ENCODE measurements at regions not wholly inside any gene's neighbourhood (a gene's known extent, or its start where the extent isn't known, plus 50 kb on each side); places are given as distances from the start of the nearest gene placed in this dataset.

- H3K27ac ChIP-seq (ENCODE audit: low read length): no peak overlapping the region
Observed at GRCh38 chr2:53268626-53269025, 499.0 kb upstream of the CHAC2 start.

GRCh38 chr2:53268086-53268485 lies 499.5 kb upstream of the CHAC2 start:
- no CpG with 5 or more reads among the region's 2 CpGs for WGBS (ENCODE audit: insufficient coverage, low lambda C conversion rate)

More at GRCh38 chr2:53268626-53269025, 499.0 kb upstream of the CHAC2 start:
- Histone ChIP-seq H3K4me1 (ENCODE audit: control insufficient read depth, insufficient read depth, low read length) (no peaks in the 10 kb centered on the region), H3K9me3 (ENCODE audit: control insufficient read depth, low read depth, low read length) (no peaks in the 10 kb centered on the region), H3K27me3 (ENCODE audit: control insufficient read depth, insufficient read depth, low read length) (no peaks in the 10 kb centered on the region), H3K36me3 (ENCODE audit: control insufficient read depth, insufficient read depth, low read length) (no peaks in the 10 kb centered on the region), H3K4me3 (ENCODE audit: low read length) (no peak overlapping the region)
- no peak for DNase-seq
- WGBS (ENCODE audit: insufficient coverage, low lambda C conversion rate): 100% methylated on average over 1 of the region's 3 CpGs

GRCh38 chr2:53265544-53266299 lies 501.9 kb upstream of the CHAC2 start:
- DNase-seq: no peak
- Histone ChIP-seq H3K27me3 (ENCODE audit: control insufficient read depth, insufficient read depth, low read length) (no peaks in the 10 kb centered on the region), H3K4me1 (ENCODE audit: control insufficient read depth, insufficient read depth, low read length) (no peaks in the 10 kb centered on the region), H3K27ac (ENCODE audit: low read length) (no peak overlapping the region), H3K36me3 (ENCODE audit: control insufficient read depth, insufficient read depth, low read length) (no peaks in the 10 kb centered on the region), H3K4me3 (ENCODE audit: low read length) (no peak overlapping the region), H3K9me3 (ENCODE audit: control insufficient read depth, low read depth, low read length) (no peaks in the 10 kb centered on the region)
- WGBS (ENCODE audit: insufficient coverage, low lambda C conversion rate): 86% methylated on average over 1 of the region's 3 CpGs

More at GRCh38 chr2:53268086-53268485, 499.5 kb upstream of the CHAC2 start:
- Histone ChIP-seq H3K27me3 (ENCODE audit: control insufficient read depth, insufficient read depth, low read length) (no peaks in the 10 kb centered on the region), H3K36me3 (ENCODE audit: control insufficient read depth, insufficient read depth, low read length) (no peaks in the 10 kb centered on the region), H3K27ac (ENCODE audit: low read length) (no peak overlapping the region), H3K9me3 (ENCODE audit: control insufficient read depth, low read depth, low read length) (no peaks in the 10 kb centered on the region), H3K4me3 (ENCODE audit: low read length) (no peak overlapping the region), H3K4me1 (ENCODE audit: control insufficient read depth, insufficient read depth, low read length) (no peaks in the 10 kb centered on the region)
- no peak for DNase-seq

GRCh38 chr2:53260568-53260967 lies 507.0 kb upstream of the CHAC2 start:
- Histone ChIP-seq H3K4me1 (ENCODE audit: control insufficient read depth, insufficient read depth, low read length) (no peaks in the 10 kb centered on the region), H3K27ac (ENCODE audit: low read length) (no peak overlapping the region), H3K36me3 (ENCODE audit: control insufficient read depth, insufficient read depth, low read length) (no peaks in the 10 kb centered on the region), H3K9me3 (ENCODE audit: control insufficient read depth, low read depth, low read length) (peaks cover 5% of the 10 kb centered on the region), H3K27me3 (ENCODE audit: control insufficient read depth, insufficient read depth, low read length) (no peaks in the 10 kb centered on the region), H3K4me3 (ENCODE audit: low read length) (no peak overlapping the region)
- DNase-seq: no peak
- WGBS (ENCODE audit: insufficient coverage, low lambda C conversion rate): 100% methylated on average over 3 of the region's 5 CpGs

GRCh38 chr2:53259395-53260009 lies 508.1 kb upstream of the CHAC2 start:
- Histone ChIP-seq H3K27ac (ENCODE audit: low read length) (no peak overlapping the region), H3K27me3 (ENCODE audit: control insufficient read depth, insufficient read depth, low read length) (no peaks in the 10 kb centered on the region), H3K36me3 (ENCODE audit: control insufficient read depth, insufficient read depth, low read length) (no peaks in the 10 kb centered on the region), H3K4me1 (ENCODE audit: control insufficient read depth, insufficient read depth, low read length) (no peaks in the 10 kb centered on the region), H3K4me3 (ENCODE audit: low read length) (no peak overlapping the region), H3K9me3 (ENCODE audit: control insufficient read depth, low read depth, low read length) (peaks cover 5% of the 10 kb centered on the region)
- no CpG with 5 or more reads among the region's 29 CpGs for WGBS (ENCODE audit: insufficient coverage, low lambda C conversion rate)
- no peak for DNase-seq

GRCh38 chr2:53257287-53257686 lies 510.3 kb upstream of the CHAC2 start:
- no peaks in the 10 kb centered on the region for H3K36me3 ChIP-seq (ENCODE audit: control insufficient read depth, insufficient read depth, low read length)
- H3K4me3 ChIP-seq (ENCODE audit: low read length): no peak overlapping the region
- no peaks in the 10 kb centered on the region for H3K27me3 ChIP-seq (ENCODE audit: control insufficient read depth, insufficient read depth, low read length)
- H3K27ac ChIP-seq (ENCODE audit: low read length): no peak overlapping the region
- DNase-seq: no peak
- no peaks in the 10 kb centered on the region for H3K4me1 ChIP-seq (ENCODE audit: control insufficient read depth, insufficient read depth, low read length)
- 100% methylated on average over 1 of the region's 3 CpGs for WGBS (ENCODE audit: insufficient coverage, low lambda C conversion rate)
- H3K9me3 ChIP-seq (ENCODE audit: control insufficient read depth, low read depth, low read length): peaks cover 5% of the 10 kb centered on the region

- H3K27ac ChIP-seq (ENCODE audit: low read length): no peak overlapping the region
- no peaks in the 10 kb centered on the region for H3K36me3 ChIP-seq (ENCODE audit: control insufficient read depth, insufficient read depth, low read length)
- H3K4me1 ChIP-seq (ENCODE audit: control insufficient read depth, insufficient read depth, low read length): no peaks in the 10 kb centered on the region
- H3K27me3 ChIP-seq (ENCODE audit: control insufficient read depth, insufficient read depth, low read length): no peaks in the 10 kb centered on the region
- H3K4me3 ChIP-seq (ENCODE audit: low read length): no peak overlapping the region
- DNase-seq: no peak
- no peaks in the 10 kb centered on the region for H3K9me3 ChIP-seq (ENCODE audit: control insufficient read depth, low read depth, low read length)
- 60% methylated on average over 1 of the region's 2 CpGs for WGBS (ENCODE audit: insufficient coverage, low lambda C conversion rate)
Observed at GRCh38 chr2:53253244-53253643, 514.4 kb upstream of the CHAC2 start.

GRCh38 chr2:53252115-53252514 lies 515.5 kb upstream of the CHAC2 start:
- WGBS (ENCODE audit: insufficient coverage, low lambda C conversion rate): no CpG with 5 or more reads among the region's 1 CpG
- no peak overlapping the region for H3K27ac ChIP-seq (ENCODE audit: low read length)
- no peak overlapping the region for H3K4me3 ChIP-seq (ENCODE audit: low read length)
- no peaks in the 10 kb centered on the region for H3K36me3 ChIP-seq (ENCODE audit: control insufficient read depth, insufficient read depth, low read length)
- H3K27me3 ChIP-seq (ENCODE audit: control insufficient read depth, insufficient read depth, low read length): no peaks in the 10 kb centered on the region
- no peaks in the 10 kb centered on the region for H3K9me3 ChIP-seq (ENCODE audit: control insufficient read depth, low read depth, low read length)
- H3K4me1 ChIP-seq (ENCODE audit: control insufficient read depth, insufficient read depth, low read length): no peaks in the 10 kb centered on the region
- DNase-seq: no peak

GRCh38 chr2:53247956-53248735 lies 519.5 kb upstream of the CHAC2 start:
- H3K27ac ChIP-seq (ENCODE audit: low read length): no peak overlapping the region
- no CpG with 5 or more reads among the region's 6 CpGs for WGBS (ENCODE audit: insufficient coverage, low lambda C conversion rate)

GRCh38 chr2:53243430-53243829 lies 524.2 kb upstream of the CHAC2 start:
- H3K4me3 ChIP-seq (ENCODE audit: low read length): no peak overlapping the region
- H3K27me3 ChIP-seq (ENCODE audit: control insufficient read depth, insufficient read depth, low read length): no peaks in the 10 kb centered on the region
- no peak overlapping the region for H3K27ac ChIP-seq (ENCODE audit: low read length)
- DNase-seq: no peak
- no peaks in the 10 kb centered on the region for H3K36me3 ChIP-seq (ENCODE audit: control insufficient read depth, insufficient read depth, low read length)
- no peaks in the 10 kb centered on the region for H3K9me3 ChIP-seq (ENCODE audit: control insufficient read depth, low read depth, low read length)
- H3K4me1 ChIP-seq (ENCODE audit: control insufficient read depth, insufficient read depth, low read length): no peaks in the 10 kb centered on the region

More at GRCh38 chr2:53247956-53248735, 519.5 kb upstream of the CHAC2 start:
- Histone ChIP-seq H3K4me3 (ENCODE audit: low read length) (no peak overlapping the region), H3K9me3 (ENCODE audit: control insufficient read depth, low read depth, low read length) (no peaks in the 10 kb centered on the region), H3K4me1 (ENCODE audit: control insufficient read depth, insufficient read depth, low read length) (no peaks in the 10 kb centered on the region), H3K36me3 (ENCODE audit: control insufficient read depth, insufficient read depth, low read length) (no peaks in the 10 kb centered on the region), H3K27me3 (ENCODE audit: control insufficient read depth, insufficient read depth, low read length) (no peaks in the 10 kb centered on the region)
- no peak for DNase-seq

Measured in large intestine (tissue), 3 donors.